ENCODE measurements at regions not wholly inside any gene's neighbourhood (a gene's known extent, or its start where the extent isn't known, plus 50 kb on each side); places are given as distances from the start of the nearest gene placed in this dataset.
A peak's percentile ranks its signal among the peaks of the same experiment; 100 is the strongest.

- in situ Hi-C loops (cut with MboI; ENCODE audit: low sequenced_read_pairs, unreplicated experiment), result no loop called here
- no peak for DNase-seq (ENCODE audit: low spot score)
- TF ChIP-seq CTCF (IDR thresholded peaks at IDR 0.05; ENCODE audit: borderline replicate concordance, control extremely low read depth, extremely low read depth, insufficient read depth, missing control alignments), result no peak
Observed at GRCh38 chr6:51430589-51430988, 611.9 kb downstream of the TFAP2B start.

DNA sequence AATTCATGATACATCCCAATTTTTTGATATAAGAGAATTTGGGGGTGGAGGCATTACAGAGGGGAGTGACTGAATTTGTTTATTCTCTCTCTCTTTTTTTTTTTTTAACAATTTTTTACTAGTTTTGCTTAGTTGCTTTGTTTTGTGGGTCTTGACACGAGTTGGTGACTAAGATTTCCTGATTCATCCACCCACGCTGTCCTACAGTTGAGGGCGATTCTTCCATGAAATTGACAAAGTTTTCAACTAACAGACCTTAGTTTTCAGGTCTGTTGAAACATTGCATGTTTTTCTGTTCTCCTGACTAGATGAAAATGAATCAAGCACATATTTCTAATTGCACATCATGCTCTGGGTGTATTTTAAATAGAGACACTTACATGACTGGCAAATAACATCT is 613.8 kb downstream of the TFAP2B start:
- TF ChIP-seq CTCF (IDR thresholded peaks at IDR 0.05; ENCODE audit: borderline replicate concordance, control extremely low read depth, extremely low read depth, insufficient read depth, missing control alignments), result no peak
- no peak for DNase-seq (ENCODE audit: low spot score)
- in situ Hi-C loops (cut with MboI; ENCODE audit: low sequenced_read_pairs, unreplicated experiment), result no loop called here

- DNase-seq (ENCODE audit: low spot score), result no peak
Observed at GRCh38 chr6:51450248-51450957, 631.7 kb downstream of the TFAP2B start.

DNA sequence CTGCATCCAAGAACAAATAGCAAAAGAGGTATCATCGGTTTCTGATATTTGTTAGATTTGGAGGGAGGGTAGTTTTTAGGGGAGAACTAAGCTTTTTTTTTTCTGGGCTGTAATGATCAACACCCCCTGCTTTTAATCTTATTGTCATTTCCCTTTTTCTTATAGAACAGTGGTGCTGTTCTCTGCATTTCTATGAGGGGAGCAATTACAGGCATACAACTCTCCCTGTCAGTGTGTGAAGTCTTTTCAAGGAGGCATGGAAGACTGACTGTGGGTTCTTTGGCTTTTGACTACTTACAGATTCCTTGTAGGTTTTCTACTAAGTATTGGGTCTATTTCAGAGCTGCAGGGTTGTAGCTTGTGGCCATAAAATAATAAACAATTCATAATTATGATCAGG is 632.3 kb downstream of the TFAP2B start:
- in situ Hi-C loops (cut with MboI; ENCODE audit: low sequenced_read_pairs, unreplicated experiment), result no loop called here
- DNase-seq (ENCODE audit: low spot score), result no peak
- no peak for TF ChIP-seq CTCF (IDR thresholded peaks at IDR 0.05; ENCODE audit: borderline replicate concordance, control extremely low read depth, extremely low read depth, insufficient read depth, missing control alignments)

More at GRCh38 chr6:51450248-51450957, 631.7 kb downstream of the TFAP2B start:
- in situ Hi-C loops (cut with MboI; ENCODE audit: low sequenced_read_pairs, unreplicated experiment), result no loop called here
- TF ChIP-seq CTCF (IDR thresholded peaks at IDR 0.05; ENCODE audit: borderline replicate concordance, control extremely low read depth, extremely low read depth, insufficient read depth, missing control alignments), result no peak

- DNase-seq (ENCODE audit: low spot score), result no peak
- no peak for TF ChIP-seq CTCF (IDR thresholded peaks at IDR 0.05; ENCODE audit: borderline replicate concordance, control extremely low read depth, extremely low read depth, insufficient read depth, missing control alignments)
- in situ Hi-C loops (cut with MboI; ENCODE audit: low sequenced_read_pairs, unreplicated experiment), result no loop called here
Observed at GRCh38 chr6:51456282-51456681, 631.1 kb downstream of the PKHD1 start.

DNA sequence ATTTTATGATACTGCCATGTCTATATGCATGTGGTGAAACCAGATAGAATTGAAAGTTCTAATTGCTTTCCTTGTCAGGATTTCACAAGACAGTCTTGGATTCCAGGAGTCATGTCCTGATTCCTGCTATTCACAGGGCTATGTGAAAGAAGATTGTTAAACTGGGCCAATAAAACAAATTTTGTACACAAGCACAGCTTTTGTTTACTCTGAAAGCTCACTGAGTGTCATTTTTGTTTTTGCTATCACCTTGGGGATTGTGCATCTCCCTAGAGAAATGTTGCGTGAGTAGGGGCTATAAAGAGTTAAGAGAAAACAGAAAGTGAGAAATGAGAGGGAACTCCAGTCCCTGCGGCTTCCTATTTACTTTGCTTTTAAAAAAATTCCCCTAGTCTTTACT is 627.5 kb downstream of the PKHD1 start:
- peak; percentile 49 for DNase-seq (ENCODE audit: low spot score)
- TF ChIP-seq CTCF (IDR thresholded peaks at IDR 0.05; ENCODE audit: borderline replicate concordance, control extremely low read depth, extremely low read depth, insufficient read depth, missing control alignments), result no peak
- in situ Hi-C loops (cut with MboI; ENCODE audit: low sequenced_read_pairs, unreplicated experiment), result no loop called here

All from GM13976 (cell line).